Lung (tissue), 11 donors: ENCODE measurements at regions not wholly inside any gene's neighbourhood (a gene's known extent, or its start where the extent isn't known, plus 50 kb on each side); places are given as distances from the start of the nearest gene placed in this dataset.

Source experiments
- ATAC-seq: fragments of 200-7000 bp; cut with Tn5 transposase; one replicate; pipeline ENCODE4 v1.9.1; 2020; ENCODE audit warnings: moderate number of reproducible peaks; ENCODE audit not compliant: insufficient read depth, low FRiP score
- DNase-seq, 3 donors: peaks; one replicate each; pipeline ENCODE4 v3.0.0-alpha.2; 2013 to 2017
- H3K27ac ChIP-seq, 2 donors: one replicate each; pipeline ENCODE4 v1.5.1; 2013; ENCODE audit warnings: mild to moderate bottlenecking in 2 of 2, moderate library complexity in 2 of 2, control low read depth in 1 of 2, inconsistent platforms in 1 of 2, low read depth in 1 of 2, low read length in 1 of 2
- H3K27me3 ChIP-seq, 3 donors: one replicate each; pipeline ENCODE4 v1.5.1; 2013; ENCODE audit warnings: low read length in 2 of 3; ENCODE audit not compliant: control insufficient read depth in 3 of 3, insufficient read depth in 3 of 3
- H3K36me3 ChIP-seq, 4 donors: one replicate each; pipeline ENCODE4 v1.5.1; 2013; ENCODE audit warnings: low read length in 4 of 4, mild to moderate bottlenecking in 1 of 4, moderate library complexity in 1 of 4; ENCODE audit not compliant: control insufficient read depth in 4 of 4, insufficient read depth in 4 of 4
- H3K4me1 ChIP-seq, 5 donors: one replicate each; pipeline ENCODE4 v1.5.1; 2013; ENCODE audit warnings: low read length in 5 of 5, mild to moderate bottlenecking in 2 of 5, moderate library complexity in 1 of 5; ENCODE audit not compliant: control insufficient read depth in 5 of 5, insufficient read depth in 5 of 5
- H3K4me3 ChIP-seq: one replicate; pipeline ENCODE4 v1.5.1; 2013; ENCODE audit warnings: mild to moderate bottlenecking, control low read depth, moderate library complexity
- H3K9ac ChIP-seq, 2 donors: one replicate each; pipeline ENCODE4 v1.5.1; 2013; ENCODE audit warnings: low read length in 2 of 2, control low read depth in 1 of 2; ENCODE audit not compliant: insufficient read depth in 1 of 2
- H3K9me3 ChIP-seq, 4 donors: one replicate each; pipeline ENCODE4 v1.5.1; 2013; ENCODE audit warnings: low read length in 3 of 4, mild to moderate bottlenecking in 1 of 4, moderate library complexity in 1 of 4; ENCODE audit not compliant: control insufficient read depth in 4 of 4, insufficient read depth in 3 of 4
- CTCF ChIP-seq: IDR thresholded peaks from 2 replicates; pipeline ENCODE4 v1.5.1; 2012; ENCODE audit warnings: mild to moderate bottlenecking; ENCODE audit errors: control extremely low read depth, extremely low read depth
- WGBS, 2 donors: extraction: QIAGEN DNeasy Blood & Tissue Kit; methylation state at CpG; one replicate each; pipeline ENCODE4 v1.1.7; 2013; 5-methylcytosine and 5-hydroxymethylcytosine counted together
- donor health status: control.
- donor health status: control.
- donor health status: Bipolar disorder and iron deficiency.
- donor health status: healthy.
- donor health status: DM: yes; HTN: yes; CAD: no.

- no peaks in the 10 kb centered on the region for H3K27me3 ChIP-seq
- H3K4me3 ChIP-seq = no peak overlapping the region
- peaks cover 0 to 3% (median 0%) of the 10 kb centered on the region in 4 donors for H3K9me3 ChIP-seq
- DNase-seq (no peak), ATAC-seq (no peak)
- WGBS, 2 donors = 96 to 97% methylated on average over 1 of the region's 1 CpG
- no peak overlapping the region for H3K27ac ChIP-seq
- TF ChIP-seq CTCF = no peak
- no peak overlapping the region for H3K9ac ChIP-seq
- peaks cover 0 to 15% (median 0%) of the 10 kb centered on the region in 5 donors for H3K4me1 ChIP-seq
- H3K36me3 ChIP-seq = no peaks in the 10 kb centered on the region
These were observed 580.4 kb upstream of the ZEB2 start for GRCh38 chr2:145100301-145100700.

- H3K36me3 ChIP-seq = no peaks in the 10 kb centered on the region
- no peak overlapping the region for H3K9ac ChIP-seq
- DNase-seq = no peak
- TF ChIP-seq CTCF = no peak
- H3K27ac ChIP-seq = no peak overlapping the region
- ATAC-seq = peak; percentile 34
- H3K4me3 ChIP-seq = no peak overlapping the region
- H3K27me3 ChIP-seq = no peaks in the 10 kb centered on the region
- peaks cover 0 to 12% (median 0%) of the 10 kb centered on the region in 5 donors for H3K4me1 ChIP-seq
- peaks cover 0 to 2% (median 0%) of the 10 kb centered on the region in 4 donors for H3K9me3 ChIP-seq
These were observed 576.7 kb upstream of the ZEB2 start for GRCh38 chr2:145096582-145096981.

DNA sequence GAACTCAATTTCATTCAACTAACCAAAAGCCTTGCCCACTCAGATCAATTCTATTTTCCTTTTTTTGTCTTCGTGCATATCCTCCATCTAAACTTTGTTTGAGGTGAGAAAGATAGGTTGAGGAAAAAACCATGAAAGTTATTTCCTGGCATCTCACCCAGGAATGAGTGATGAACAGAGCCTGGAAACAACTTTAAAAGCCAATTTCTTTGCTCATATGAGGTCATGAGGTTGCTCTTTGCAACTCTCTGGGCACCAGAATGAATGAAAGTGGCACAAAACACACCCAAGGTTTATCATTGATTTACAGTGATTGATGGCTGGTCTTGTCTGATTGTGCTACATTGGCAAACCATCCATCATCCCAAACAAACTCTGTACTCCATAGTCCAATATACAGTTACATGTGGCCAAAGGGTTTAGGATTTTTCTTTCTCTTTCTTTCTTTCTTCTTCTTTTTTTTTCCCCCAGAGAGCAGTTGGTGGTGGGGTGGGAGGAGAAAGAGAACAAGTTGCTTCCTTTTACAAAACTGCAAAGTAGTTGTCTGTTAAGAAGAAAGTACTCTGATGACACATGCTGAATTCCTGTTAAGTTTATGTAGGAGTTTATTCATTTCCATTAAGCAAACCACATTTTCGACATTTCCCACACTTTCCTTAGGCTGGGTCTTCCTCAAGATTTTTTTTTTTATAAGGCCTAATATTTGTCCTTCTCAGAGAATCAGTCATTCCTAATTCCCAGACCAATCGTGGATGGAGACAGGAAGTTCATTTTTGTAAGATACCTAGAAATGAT is 575.9 kb upstream of the ZEB2 start:
- no peak for DNase-seq
- no peaks in the 10 kb centered on the region for H3K36me3 ChIP-seq
- no peak for TF ChIP-seq CTCF
- no peak overlapping the region for H3K4me3 ChIP-seq
- H3K9ac ChIP-seq = no peak overlapping the region
- ATAC-seq = no peak
- H3K4me1 ChIP-seq = peaks cover 0 to 12% (median 0%) of the 10 kb centered on the region in 5 donors
- H3K27me3 ChIP-seq = no peaks in the 10 kb centered on the region
- no peak overlapping the region for H3K27ac ChIP-seq
- peaks cover 0 to 2% (median 0%) of the 10 kb centered on the region in 4 donors for H3K9me3 ChIP-seq
- 56 to 59% methylated on average over 3 of the region's 3 CpGs for WGBS, 2 donors
